ENCODE measurements at regions not wholly inside any gene's neighbourhood (a gene's known extent, or its start where the extent isn't known, plus 50 kb on each side); places are given as distances from the start of the nearest gene placed in this dataset.

DNA sequence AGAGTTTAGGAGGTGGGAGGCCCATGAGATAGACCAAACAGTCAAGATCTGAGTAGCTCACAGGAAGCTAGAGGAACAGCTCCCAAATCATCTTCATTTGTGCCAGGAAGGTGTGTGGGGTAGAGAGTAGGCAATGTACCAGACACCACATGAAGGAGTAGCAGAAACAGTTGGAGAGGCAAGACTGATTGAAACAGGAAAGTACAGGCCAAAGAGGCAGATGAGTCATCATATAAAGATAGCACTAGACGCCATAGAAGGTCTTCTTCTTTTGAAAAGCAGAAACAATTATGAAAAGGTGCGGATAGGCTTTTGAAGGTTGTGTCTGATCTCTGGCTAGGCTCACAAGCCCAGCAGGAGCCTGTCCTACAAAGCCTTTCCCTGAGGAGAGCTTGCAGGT is 62.7 kb upstream of the PALM2AKAP2 start:
- Histone ChIP-seq H3K27me3 (no peaks in the 10 kb centered on the region), H3K36me3 (no peaks in the 10 kb centered on the region), H3K4me1 (no peaks in the 10 kb centered on the region), H3K4me3 (no peak overlapping the region), H3K27ac (no peak overlapping the region), H3K9me3 (no peaks in the 10 kb centered on the region)
- DNase-seq (ENCODE audit: low spot score in 2 of 2), result no peak
- TF ChIP-seq EP300 (IDR thresholded peaks at IDR 0.05) (no peak), POLR2A (IDR thresholded peaks at IDR 0.05) (no peak)
- TF ChIP-seq, protein P1, sequence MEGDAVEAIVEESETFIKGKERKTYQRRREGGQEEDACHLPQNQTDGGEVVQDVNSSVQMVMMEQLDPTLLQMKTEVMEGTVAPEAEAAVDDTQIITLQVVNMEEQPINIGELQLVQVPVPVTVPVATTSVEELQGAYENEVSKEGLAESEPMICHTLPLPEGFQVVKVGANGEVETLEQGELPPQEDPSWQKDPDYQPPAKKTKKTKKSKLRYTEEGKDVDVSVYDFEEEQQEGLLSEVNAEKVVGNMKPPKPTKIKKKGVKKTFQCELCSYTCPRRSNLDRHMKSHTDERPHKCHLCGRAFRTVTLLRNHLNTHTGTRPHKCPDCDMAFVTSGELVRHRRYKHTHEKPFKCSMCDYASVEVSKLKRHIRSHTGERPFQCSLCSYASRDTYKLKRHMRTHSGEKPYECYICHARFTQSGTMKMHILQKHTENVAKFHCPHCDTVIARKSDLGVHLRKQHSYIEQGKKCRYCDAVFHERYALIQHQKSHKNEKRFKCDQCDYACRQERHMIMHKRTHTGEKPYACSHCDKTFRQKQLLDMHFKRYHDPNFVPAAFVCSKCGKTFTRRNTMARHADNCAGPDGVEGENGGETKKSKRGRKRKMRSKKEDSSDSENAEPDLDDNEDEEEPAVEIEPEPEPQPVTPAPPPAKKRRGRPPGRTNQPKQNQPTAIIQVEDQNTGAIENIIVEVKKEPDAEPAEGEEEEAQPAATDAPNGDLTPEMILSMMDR (IDR thresholded peaks at IDR 0.05), result no peak
- 81 to 85% methylated on average over 2 of the region's 2 CpGs for WGBS, 2 donors

- Histone ChIP-seq H3K27ac (no peak overlapping the region), H3K27me3 (no peaks in the 10 kb centered on the region), H3K4me3 (no peak overlapping the region), H3K9me3 (no peaks in the 10 kb centered on the region), H3K4me1 (no peaks in the 10 kb centered on the region), H3K36me3 (no peaks in the 10 kb centered on the region)
- WGBS, 2 donors, result 43 to 47% methylated on average over 3 of the region's 3 CpGs
- no peak for DNase-seq (ENCODE audit: low spot score in 2 of 2)
- TF ChIP-seq POLR2A (IDR thresholded peaks at IDR 0.05) (no peak), EP300 (IDR thresholded peaks at IDR 0.05) (no peak)
- TF ChIP-seq, protein P1 (IDR thresholded peaks at IDR 0.05), result no peak
Observed at GRCh38 chr9:109718861-109719260, 61.1 kb upstream of the PALM2AKAP2 start.

GRCh38 chr9:109721001-109721400 is 59.0 kb upstream of the PALM2AKAP2 start:
- DNase-seq (ENCODE audit: low spot score in 2 of 2), result no peak
- Histone ChIP-seq H3K36me3 (no peaks in the 10 kb centered on the region), H3K9me3 (no peaks in the 10 kb centered on the region), H3K4me3 (no peak overlapping the region), H3K27me3 (no peaks in the 10 kb centered on the region), H3K27ac (no peak overlapping the region), H3K4me1 (no peaks in the 10 kb centered on the region)
- TF ChIP-seq POLR2A (IDR thresholded peaks at IDR 0.05), result no peak
- TF ChIP-seq, protein P1 (IDR thresholded peaks at IDR 0.05), result no peak
- TF ChIP-seq EP300 (IDR thresholded peaks at IDR 0.05), result no peak
- WGBS, 2 donors, result 38% methylated on average over 2 of the region's 2 CpGs

GRCh38 chr9:109722007-109722406 is 58.0 kb upstream of the PALM2AKAP2 start:
- H3K4me1 ChIP-seq, result no peaks in the 10 kb centered on the region
- H3K4me3 ChIP-seq, result no peak overlapping the region
- DNase-seq (ENCODE audit: low spot score in 2 of 2), result no peak
- no peaks in the 10 kb centered on the region for H3K27me3 ChIP-seq
- H3K9me3 ChIP-seq, result no peaks in the 10 kb centered on the region
- 92 to 97% methylated on average over 1 of the region's 1 CpG for WGBS, 2 donors
- TF ChIP-seq, protein P1 (IDR thresholded peaks at IDR 0.05), result no peak
- TF ChIP-seq POLR2A (IDR thresholded peaks at IDR 0.05) (no peak), EP300 (IDR thresholded peaks at IDR 0.05) (no peak)
- H3K27ac ChIP-seq, result no peak overlapping the region
- H3K36me3 ChIP-seq, result no peaks in the 10 kb centered on the region

- Histone ChIP-seq H3K36me3 (no peaks in the 10 kb centered on the region), H3K27me3 (no peaks in the 10 kb centered on the region), H3K27ac (no peak overlapping the region), H3K4me1 (no peaks in the 10 kb centered on the region), H3K4me3 (no peak overlapping the region), H3K9me3 (no peaks in the 10 kb centered on the region)
- no peak for TF ChIP-seq EP300 (IDR thresholded peaks at IDR 0.05)
- TF ChIP-seq, protein P1 (IDR thresholded peaks at IDR 0.05), result no peak
- no peak for TF ChIP-seq POLR2A (IDR thresholded peaks at IDR 0.05)
- no peak for DNase-seq (ENCODE audit: low spot score in 2 of 2)
- WGBS, 2 donors, result 72 to 80% methylated on average over 2 of the region's 2 CpGs
Observed at GRCh38 chr9:109723781-109724180, 56.2 kb upstream of the PALM2AKAP2 start.
